ENCODE measurements at regions not wholly inside any gene's neighbourhood (a gene's known extent, or its start where the extent isn't known, plus 50 kb on each side); places are given as distances from the start of the nearest gene placed in this dataset.
"Not testable (repeated sequence)": the region's sequence is repeated elsewhere in the genome, so short reads cannot be mapped to it uniquely, and the experiment has no call there.

- no peaks in the 10 kb centered on the region for H3K36me3 Mint-ChIP-seq
- H3K27ac Mint-ChIP-seq = no peak overlapping the region
- peaks cover 0 to 8% of the 10 kb centered on the region in 2 donors for H3K9me3 Mint-ChIP-seq
- ATAC-seq (no peak), DNase-seq (ENCODE audit: low spot score in 2 of 2) (no peak)
Measured at GRCh38 chr18:1052301-1052700, 147.6 kb downstream of the ADCYAP1 start.

- H3K9me3 Mint-ChIP-seq = peaks cover 3 to 8% of the 10 kb centered on the region in 2 donors
- no peak for ATAC-seq
- no peak overlapping the region for H3K27ac Mint-ChIP-seq
Measured at GRCh38 chr18:1053331-1054315, 149.0 kb downstream of the ADCYAP1 start.

GRCh38 chr18:1056404-1056803, 151.7 kb downstream of the ADCYAP1 start:
- Mint-ChIP-seq H3K9me3 (peaks cover 5 to 9% of the 10 kb centered on the region in 2 donors), H3K36me3 (no peaks in the 10 kb centered on the region), H3K27ac (no peak overlapping the region)
- ATAC-seq (no peak), DNase-seq (ENCODE audit: low spot score in 2 of 2) (no peak)

More at GRCh38 chr18:1053331-1054315, 149.0 kb downstream of the ADCYAP1 start:
- H3K36me3 Mint-ChIP-seq = no peaks in the 10 kb centered on the region
- no peak for DNase-seq (ENCODE audit: low spot score in 2 of 2)

- DNase-seq (ENCODE audit: low spot score in 2 of 2) (no peak), ATAC-seq (no peak)
- H3K9me3 Mint-ChIP-seq = peaks cover 5 to 9% of the 10 kb centered on the region in 2 donors
- no peak overlapping the region for H3K27ac Mint-ChIP-seq
- H3K36me3 Mint-ChIP-seq = no peaks in the 10 kb centered on the region
Measured at GRCh38 chr18:1057367-1057766, 152.7 kb downstream of the ADCYAP1 start.

GRCh38 chr18:1062588-1062987, 157.9 kb downstream of the ADCYAP1 start:
- no peaks in the 10 kb centered on the region for H3K36me3 Mint-ChIP-seq

GRCh38 chr18:1075322-1075721, 170.7 kb downstream of the ADCYAP1 start:
- no peaks in the 10 kb centered on the region for H3K36me3 Mint-ChIP-seq
- ATAC-seq (no peak), DNase-seq (ENCODE audit: low spot score in 2 of 2) (no peak)
- H3K27ac Mint-ChIP-seq = no peak overlapping the region
- H3K9me3 Mint-ChIP-seq = no peaks in the 10 kb centered on the region

More at GRCh38 chr18:1062588-1062987, 157.9 kb downstream of the ADCYAP1 start:
- Mint-ChIP-seq H3K9me3 (peaks cover 4 to 5% of the 10 kb centered on the region in 2 donors), H3K27ac (no peak overlapping the region)
- no peak for ATAC-seq
- DNase-seq (ENCODE audit: low spot score in 2 of 2) = no peak

- H3K36me3 Mint-ChIP-seq = no peaks in the 10 kb centered on the region
- DNase-seq (ENCODE audit: low spot score in 2 of 2) (no peak), ATAC-seq (no peak)
- H3K27ac Mint-ChIP-seq = no peak overlapping the region
- H3K9me3 Mint-ChIP-seq = no peaks in the 10 kb centered on the region
Measured at GRCh38 chr18:1075876-1076275, 171.2 kb downstream of the ADCYAP1 start.

GRCh38 chr18:1078301-1078700, 173.6 kb downstream of the ADCYAP1 start:
- H3K36me3 Mint-ChIP-seq = no peaks in the 10 kb centered on the region
- ATAC-seq (no peak), DNase-seq (ENCODE audit: low spot score in 2 of 2) (no peak)
- no peak overlapping the region for H3K27ac Mint-ChIP-seq
- H3K9me3 Mint-ChIP-seq = no peaks in the 10 kb centered on the region

- peaks cover 25 to 26% of the 10 kb centered on the region in 2 donors for H3K9me3 Mint-ChIP-seq
- DNase-seq (ENCODE audit: low spot score in 2 of 2); ATAC-seq; H3K27ac Mint-ChIP-seq; H3K36me3 Mint-ChIP-seq: not testable (repeated sequence)
Measured at GRCh38 chr18:1083675-1084074, 179.0 kb downstream of the ADCYAP1 start.

GRCh38 chr18:1090758-1091157, 186.1 kb downstream of the ADCYAP1 start:
- no peak for DNase-seq (ENCODE audit: low spot score in 2 of 2)

GRCh38 chr18:1092228-1092627, 187.6 kb downstream of the ADCYAP1 start:
- H3K27ac Mint-ChIP-seq = no peak overlapping the region
- peaks cover 17% of the 10 kb centered on the region in 2 donors for H3K9me3 Mint-ChIP-seq
- DNase-seq (ENCODE audit: low spot score in 2 of 2) (no peak), ATAC-seq (no peak)
- peaks cover 1 to 8% of the 10 kb centered on the region in 2 donors for H3K36me3 Mint-ChIP-seq

More at GRCh38 chr18:1090758-1091157, 186.1 kb downstream of the ADCYAP1 start:
- Mint-ChIP-seq H3K27ac (no peak overlapping the region), H3K9me3 (peaks cover 24% of the 10 kb centered on the region in 2 donors), H3K36me3 (peaks cover 0 to 8% of the 10 kb centered on the region in 2 donors)
- no peak for ATAC-seq

GRCh38 chr18:1094409-1094808, 189.7 kb downstream of the ADCYAP1 start:
- peaks cover 0 to 9% of the 10 kb centered on the region in 2 donors for H3K36me3 Mint-ChIP-seq

GRCh38 chr18:1097991-1098735, 193.5 kb downstream of the ADCYAP1 start:
- not testable (repeated sequence) for DNase-seq (ENCODE audit: low spot score in 2 of 2); H3K36me3 Mint-ChIP-seq; H3K27ac Mint-ChIP-seq; ATAC-seq
- peaks cover 11% of the 10 kb centered on the region in 2 donors for H3K9me3 Mint-ChIP-seq

More at GRCh38 chr18:1094409-1094808, 189.7 kb downstream of the ADCYAP1 start:
- no peak overlapping the region for H3K27ac Mint-ChIP-seq
- peaks cover 8% of the 10 kb centered on the region in 2 donors for H3K9me3 Mint-ChIP-seq
- no peak for DNase-seq (ENCODE audit: low spot score in 2 of 2)
- ATAC-seq = no peak

- no peak for DNase-seq (ENCODE audit: low spot score in 2 of 2)
- peaks cover 4 to 5% of the 10 kb centered on the region in 2 donors for H3K9me3 Mint-ChIP-seq
- H3K36me3 Mint-ChIP-seq = peaks cover 0 to 1% of the 10 kb centered on the region in 2 donors
- ATAC-seq = no peak
- no peak overlapping the region for H3K27ac Mint-ChIP-seq
Measured at GRCh38 chr18:1102848-1103247, 198.2 kb downstream of the ADCYAP1 start.

- Mint-ChIP-seq H3K36me3 (no peaks in the 10 kb centered on the region), H3K27ac (no peak overlapping the region), H3K9me3 (peaks cover 3 to 5% of the 10 kb centered on the region in 2 donors)
- ATAC-seq (no peak), DNase-seq (ENCODE audit: low spot score in 2 of 2) (no peak)
Measured at GRCh38 chr18:1103537-1103936, 198.9 kb downstream of the ADCYAP1 start.

GRCh38 chr18:1104181-1104881, 199.7 kb downstream of the ADCYAP1 start:
- H3K36me3 Mint-ChIP-seq = no peaks in the 10 kb centered on the region
- peaks cover 2 to 3% of the 10 kb centered on the region in 2 donors for H3K9me3 Mint-ChIP-seq
- ATAC-seq = no peak
- H3K27ac Mint-ChIP-seq = no peak overlapping the region
- DNase-seq (ENCODE audit: low spot score in 2 of 2) = no peak
